ENCODE measurements at regions not wholly inside any gene's neighbourhood (a gene's known extent, or its start where the extent isn't known, plus 50 kb on each side); places are given as distances from the start of the nearest gene placed in this dataset.

- TF ChIP-seq CTCF (IDR thresholded peaks at IDR 0.05) (no peak), POLR2A (IDR thresholded peaks at IDR 0.05) (no peak), POLR2AphosphoS5 (IDR thresholded peaks at IDR 0.05) (no peak)
Measured at GRCh38 chr6:99121748-99122147, 174.0 kb upstream of the FBXL4 start.
